Esophagus muscularis mucosa (tissue), 4 donors: ENCODE measurements at regions not wholly inside any gene's neighbourhood (a gene's known extent, or its start where the extent isn't known, plus 50 kb on each side); places are given as distances from the start of the nearest gene placed in this dataset.

Source experiments
- DNase-seq: peaks from one replicate; pipeline ENCODE4 v3.0.0-alpha.2; 2017; ENCODE audit errors: extremely low spot score
- H3K27ac ChIP-seq, 4 donors: fragments of 200-600 bp; sonication (generic); replicated peaks in 1 of 4; 1 replicate in 3 of 4; 2 replicates in 1 of 4; pipeline ENCODE4 v1.5.1; 2016 to 2019; ENCODE audit warnings: mild to moderate bottlenecking in 1 of 4
- H3K27me3 ChIP-seq, 4 donors: fragments of 200-600 bp; sonication (generic); one replicate each; pipeline versions ENCODE4 v1.5.1 to v1.6.0; 2016 to 2019
- H3K36me3 ChIP-seq, 4 donors: fragments of 200-600 bp; sonication (generic); one replicate each; pipeline ENCODE4 v1.5.1; 2016 to 2019
- H3K4me1 ChIP-seq, 4 donors: fragments of 200-600 bp; sonication (generic); one replicate each; pipeline ENCODE4 v1.5.1; 2016 to 2019
- H3K4me3 ChIP-seq, 4 donors: fragments of 200-600 bp; sonication (generic); 1 replicate in 2 of 4; 2 replicates in 2 of 4; pipeline ENCODE4 v1.5.1; 2016 to 2019; ENCODE audit warnings: mild to moderate bottlenecking in 4 of 4, moderate library complexity in 1 of 4
- H3K9me3 ChIP-seq, 4 donors: fragments of 200-600 bp; sonication (generic); 1 replicate in 3 of 4; 2 replicates in 1 of 4; pipeline ENCODE4 v1.5.1; 2016 to 2019
- EP300 ChIP-seq: sonication (generic); formaldehyde crosslinking; IDR thresholded peaks from one replicate; pipeline ENCODE4 v1.6.1; 2017; ENCODE audit warnings: antibody characterized with exemption
- POLR2A ChIP-seq: fragments of 450-650 bp; IDR thresholded peaks from one replicate; pipeline ENCODE4 v1.6.1; 2017; ENCODE audit warnings: antibody characterized with exemption, moderate library complexity, mild to moderate bottlenecking, low read depth
- POLR2AphosphoS5 ChIP-seq, 2 donors: sonication (generic); formaldehyde crosslinking; IDR thresholded peaks; one replicate each; pipeline ENCODE4 v1.6.1; 2017; ENCODE audit warnings: antibody characterized with exemption in 2 of 2
- WGBS: methylation state at CpG from one replicate; pipeline ENCODE4 v1.1.5; 2018; 5-methylcytosine and 5-hydroxymethylcytosine counted together
- intact Hi-C: fragments of 100-400 bp; cut with DNase I; formaldehyde crosslinking; loops from one replicate; pipeline ENCODE4 v1.15.1; 2023
- TF ChIP-seq, protein P1 (sequence below), 3 experiments: fragments of 200-600 bp in 2 of 3; fragments of 450-650 bp in 1 of 3; sonication (generic) in 2 of 3; IDR thresholded peaks; one replicate each; pipeline ENCODE4 v1.5.1; 2017 to 2019; ENCODE audit warnings: antibody characterized with exemption in 3 of 3, mild to moderate bottlenecking in 2 of 3, moderate library complexity in 1 of 3

DNA sequence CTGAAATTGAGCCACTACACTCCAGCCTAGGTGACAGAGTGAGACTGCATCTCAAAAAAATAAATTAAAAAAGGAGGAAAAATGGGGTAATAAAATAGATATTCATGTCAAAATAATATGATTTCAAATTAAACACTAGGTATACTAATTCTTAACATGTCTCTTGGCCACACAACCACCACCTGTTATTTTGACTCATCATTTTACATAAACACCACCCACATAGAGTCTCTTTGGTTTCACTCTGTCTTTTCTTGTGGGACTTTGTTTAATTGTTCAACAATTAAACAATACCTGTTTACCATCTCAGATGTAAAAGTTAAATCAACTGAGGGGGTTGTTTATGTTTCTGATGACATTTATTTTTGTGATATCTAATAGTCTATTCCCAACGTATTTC lies 476.8 kb upstream of the ADGRB3 start:
- WGBS: 39% methylated on average over 1 of the region's 1 CpG
- TF ChIP-seq EP300: no peak
- TF ChIP-seq POLR2A: no peak
- TF ChIP-seq POLR2AphosphoS5 (IDR thresholded peaks at IDR 0.05): no peak
- TF ChIP-seq, protein P1, sequence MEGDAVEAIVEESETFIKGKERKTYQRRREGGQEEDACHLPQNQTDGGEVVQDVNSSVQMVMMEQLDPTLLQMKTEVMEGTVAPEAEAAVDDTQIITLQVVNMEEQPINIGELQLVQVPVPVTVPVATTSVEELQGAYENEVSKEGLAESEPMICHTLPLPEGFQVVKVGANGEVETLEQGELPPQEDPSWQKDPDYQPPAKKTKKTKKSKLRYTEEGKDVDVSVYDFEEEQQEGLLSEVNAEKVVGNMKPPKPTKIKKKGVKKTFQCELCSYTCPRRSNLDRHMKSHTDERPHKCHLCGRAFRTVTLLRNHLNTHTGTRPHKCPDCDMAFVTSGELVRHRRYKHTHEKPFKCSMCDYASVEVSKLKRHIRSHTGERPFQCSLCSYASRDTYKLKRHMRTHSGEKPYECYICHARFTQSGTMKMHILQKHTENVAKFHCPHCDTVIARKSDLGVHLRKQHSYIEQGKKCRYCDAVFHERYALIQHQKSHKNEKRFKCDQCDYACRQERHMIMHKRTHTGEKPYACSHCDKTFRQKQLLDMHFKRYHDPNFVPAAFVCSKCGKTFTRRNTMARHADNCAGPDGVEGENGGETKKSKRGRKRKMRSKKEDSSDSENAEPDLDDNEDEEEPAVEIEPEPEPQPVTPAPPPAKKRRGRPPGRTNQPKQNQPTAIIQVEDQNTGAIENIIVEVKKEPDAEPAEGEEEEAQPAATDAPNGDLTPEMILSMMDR (IDR thresholded peaks at IDR 0.05): no peak
- no peak for DNase-seq
- H3K27ac ChIP-seq: no peak overlapping the region
- no peaks in the 10 kb centered on the region for H3K27me3 ChIP-seq
- intact Hi-C loops: no loop called here
- H3K36me3 ChIP-seq: no peaks in the 10 kb centered on the region
- H3K4me3 ChIP-seq: no peak overlapping the region
- no peaks in the 10 kb centered on the region for H3K9me3 ChIP-seq
- H3K4me1 ChIP-seq: no peaks in the 10 kb centered on the region

DNA sequence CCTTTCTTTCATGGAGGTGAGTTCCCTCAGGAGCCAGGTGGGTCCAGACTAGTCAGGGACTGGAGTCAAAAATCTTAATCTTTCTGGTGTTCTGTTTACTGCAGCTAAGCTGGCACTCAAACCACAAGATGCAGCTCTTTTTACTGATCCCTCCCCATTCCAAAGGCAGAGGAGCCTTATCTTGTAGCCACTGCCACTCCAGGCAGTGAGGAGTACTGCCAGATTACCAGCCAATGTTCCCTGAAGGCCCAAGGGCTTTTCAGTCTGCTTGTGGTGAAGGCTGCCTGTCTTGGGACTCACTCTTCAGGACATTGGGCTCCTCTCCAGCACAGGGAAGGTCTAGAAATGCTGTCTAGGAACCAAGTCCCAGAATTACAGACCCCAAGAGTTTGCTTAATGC lies 490.4 kb upstream of the ADGRB3 start:
- TF ChIP-seq POLR2A: no peak
- TF ChIP-seq, protein P1 (IDR thresholded peaks at IDR 0.05): no peak
- no peak for TF ChIP-seq EP300
- no peak for TF ChIP-seq POLR2AphosphoS5 (IDR thresholded peaks at IDR 0.05)
- Histone ChIP-seq H3K4me1 (no peaks in the 10 kb centered on the region), H3K9me3 (peaks cover 0 to 11% (median 4%) of the 10 kb centered on the region in 4 donors), H3K27ac (no peak overlapping the region), H3K27me3 (no peaks in the 10 kb centered on the region), H3K36me3 (no peaks in the 10 kb centered on the region), H3K4me3 (no peak overlapping the region)
- intact Hi-C loops: no loop called here
- DNase-seq: no peak

DNA sequence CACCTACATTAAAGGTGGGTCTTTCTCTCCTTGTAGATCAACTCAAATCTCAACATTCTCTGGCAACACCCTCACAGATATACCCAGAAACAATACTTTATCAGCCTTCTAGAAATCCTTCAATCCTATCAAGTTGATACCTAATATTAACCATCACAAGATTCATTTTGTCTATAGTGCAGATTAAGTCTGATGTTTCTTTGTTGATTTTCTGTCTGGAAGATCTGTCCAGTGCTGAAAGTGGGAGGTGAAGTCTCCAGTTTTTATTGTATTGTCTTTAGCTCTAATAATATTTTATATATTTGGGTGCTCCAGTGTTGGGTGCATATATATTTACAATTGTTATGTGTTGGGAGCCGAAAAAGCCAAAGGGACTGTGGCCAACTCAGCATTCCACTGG lies 493.9 kb upstream of the ADGRB3 start:
- intact Hi-C loops: no loop called here
- TF ChIP-seq POLR2A: no peak
- TF ChIP-seq EP300: no peak
- TF ChIP-seq, protein P1 (IDR thresholded peaks at IDR 0.05): no peak
- no peak for TF ChIP-seq POLR2AphosphoS5 (IDR thresholded peaks at IDR 0.05)
- WGBS: 87% methylated on average over 1 of the region's 1 CpG

DNA sequence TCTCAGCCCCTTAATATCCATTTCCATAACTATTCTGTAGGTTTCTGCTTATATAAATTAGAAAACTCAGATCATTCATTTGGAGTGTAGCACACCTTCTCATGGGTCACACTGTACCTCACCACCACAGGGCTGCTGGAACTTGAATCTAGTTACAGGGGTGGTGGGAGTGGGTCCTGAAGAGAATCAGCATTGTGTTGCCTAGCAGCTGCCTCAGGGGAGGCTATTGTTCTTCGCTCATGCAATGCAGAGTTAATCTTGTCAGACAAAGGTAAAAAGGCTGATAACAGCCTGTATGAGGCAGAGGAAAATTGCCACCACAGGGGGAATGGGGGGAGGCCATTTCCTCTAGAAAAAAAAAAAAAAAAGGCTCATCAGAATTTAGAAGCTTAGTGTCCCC lies 496.0 kb upstream of the ADGRB3 start:
- TF ChIP-seq EP300 (no peak), POLR2A (no peak), POLR2AphosphoS5 (IDR thresholded peaks at IDR 0.05) (no peak)
- TF ChIP-seq, protein P1 (IDR thresholded peaks at IDR 0.05): no peak
- 48% methylated on average over 1 of the region's 1 CpG for WGBS
- Histone ChIP-seq H3K36me3 (no peaks in the 10 kb centered on the region), H3K9me3 (peaks cover 0 to 11% (median 4%) of the 10 kb centered on the region in 4 donors), H3K4me3 (no peak overlapping the region), H3K27me3 (no peaks in the 10 kb centered on the region), H3K4me1 (no peaks in the 10 kb centered on the region), H3K27ac (no peak overlapping the region)
- intact Hi-C loops: no loop called here
- DNase-seq: no peak

More for the DNA sequence above, 493.9 kb upstream of the ADGRB3 start:
- H3K27me3 ChIP-seq: no peaks in the 10 kb centered on the region
- H3K4me1 ChIP-seq: no peaks in the 10 kb centered on the region
- peaks cover 0 to 11% (median 4%) of the 10 kb centered on the region in 4 donors for H3K9me3 ChIP-seq
- no peak overlapping the region for H3K4me3 ChIP-seq
- H3K27ac ChIP-seq: no peak overlapping the region
- DNase-seq: no peak
- no peaks in the 10 kb centered on the region for H3K36me3 ChIP-seq

DNA sequence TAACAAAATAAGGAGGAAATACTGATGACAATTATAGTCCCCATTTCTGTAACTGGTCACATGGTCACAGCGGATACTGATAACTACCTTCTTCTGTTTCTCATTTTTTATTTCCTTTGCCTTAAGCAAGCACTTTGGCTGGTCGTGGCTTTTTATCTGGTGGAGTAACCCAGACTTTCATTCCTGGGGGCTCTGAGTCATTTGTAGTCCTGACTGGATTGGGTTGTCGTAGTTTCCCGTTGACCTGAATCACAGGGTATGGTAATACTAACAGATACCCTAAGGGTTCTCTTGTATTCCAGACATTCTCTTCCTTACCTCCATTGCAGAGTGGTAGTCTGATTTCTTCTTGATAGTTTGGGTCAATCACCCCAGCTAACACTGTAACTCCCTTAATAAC lies 500.3 kb upstream of the ADGRB3 start:
- H3K4me3 ChIP-seq: no peak overlapping the region
- H3K4me1 ChIP-seq: no peaks in the 10 kb centered on the region
- TF ChIP-seq POLR2AphosphoS5 (IDR thresholded peaks at IDR 0.05) (no peak), POLR2A (no peak), EP300 (no peak)
- TF ChIP-seq, protein P1 (IDR thresholded peaks at IDR 0.05): no peak
- no peak overlapping the region for H3K27ac ChIP-seq
- H3K9me3 ChIP-seq: no peaks in the 10 kb centered on the region
- no peak for DNase-seq
- intact Hi-C loops: no loop called here
- H3K27me3 ChIP-seq: no peaks in the 10 kb centered on the region
- 91% methylated on average over 4 of the region's 4 CpGs for WGBS
- H3K36me3 ChIP-seq: no peaks in the 10 kb centered on the region
